K562 (cell line): ENCODE measurements at regions not wholly inside any gene's neighbourhood (a gene's known extent, or its start where the extent isn't known, plus 50 kb on each side); places are given as distances from the start of the nearest gene placed in this dataset.

Experiments used
- BCLAF1 ChIP-seq, 2 experiments: fragments of 450-650 bp in 1 of 2; IDR thresholded peaks; 2 replicates each; pipeline ENCODE4 v1.6.1; 2011 to 2017; ENCODE audit warnings: low read depth in 2 of 2, antibody characterized with exemption in 1 of 2, borderline replicate concordance in 1 of 2, low read length in 1 of 2, mild to moderate bottlenecking in 1 of 2, mixed read lengths in 1 of 2; ENCODE audit not compliant: control insufficient read depth in 1 of 2
- DIDO1 ChIP-seq: fragments of 450-650 bp; IDR thresholded peaks from 2 replicates; pipeline ENCODE4 v1.6.1; 2016; ENCODE audit warnings: low read depth, missing biosample characterization, missing genetic modification characterization
- E4F1 ChIP-seq: fragments of 250-450 bp; sonication (Bioruptor Pico); IDR thresholded peaks from 2 replicates; pipeline ENCODE4 v1.5.0; 2021; ENCODE audit warnings: mild to moderate bottlenecking, borderline replicate concordance
- TFAP4 ChIP-seq: sonication (generic); formaldehyde crosslinking; IDR thresholded peaks from 2 replicates; pipeline ENCODE4 v1.8.0; 2022; ENCODE audit warnings: missing genetic modification reagents, mild to moderate bottlenecking, moderate library complexity, borderline replicate concordance
- ZNF133 ChIP-seq: fragments of 250-450 bp; sonication (Bioruptor Pico); IDR thresholded peaks from 2 replicates; pipeline ENCODE4 v1.4.0; 2020; ENCODE audit warnings: mild to moderate bottlenecking

GRCh38 chr16:54654429-54654828 lies 276.2 kb upstream of the IRX5 start (continued):
- TF ChIP-seq E4F1 (CRISPR knock-in tag) (no peak), TFAP4 (CRISPR knock-in tag) (no peak), DIDO1 (tag) (no peak), ZNF133 (no peak), BCLAF1 (IDR thresholded peaks at IDR 0.05; ENCODE audit: borderline replicate concordance in 1 of 2, control insufficient read depth in 1 of 2, low read depth in 2 of 2, low read length in 1 of 2) (no peak)
